ENCODE measurements at regions not wholly inside any gene's neighbourhood (a gene's known extent, or its start where the extent isn't known, plus 50 kb on each side); places are given as distances from the start of the nearest gene placed in this dataset.

- TF ChIP-seq CTCF (conservative IDR thresholded peaks at IDR 0.05; ENCODE audit: low read depth in 2 of 2) (no peak), POLR2AphosphoS5 (IDR thresholded peaks at IDR 0.05; ENCODE audit: low read depth) (no peak), STAT1 (IDR thresholded peaks at IDR 0.05; ENCODE audit: unreplicated experiment) (no peak), ZNF331 (CRISPR knock-in tag; IDR thresholded peaks at IDR 0.05; ENCODE audit: low read depth) (no peak), REST (IDR thresholded peaks at IDR 0.05; ENCODE audit: unreplicated experiment) (no peak), EZH2 (IDR thresholded peaks at IDR 0.05; ENCODE audit: low read depth, unreplicated experiment) (no peak)
These were observed 116.2 kb upstream of the TMCO5A start for GRCh38 chr15:37818152-37818677.

Measured in GM23338 (cell line).